ENCODE measurements at regions not wholly inside any gene's neighbourhood (a gene's known extent, or its start where the extent isn't known, plus 50 kb on each side); places are given as distances from the start of the nearest gene placed in this dataset.

DNA sequence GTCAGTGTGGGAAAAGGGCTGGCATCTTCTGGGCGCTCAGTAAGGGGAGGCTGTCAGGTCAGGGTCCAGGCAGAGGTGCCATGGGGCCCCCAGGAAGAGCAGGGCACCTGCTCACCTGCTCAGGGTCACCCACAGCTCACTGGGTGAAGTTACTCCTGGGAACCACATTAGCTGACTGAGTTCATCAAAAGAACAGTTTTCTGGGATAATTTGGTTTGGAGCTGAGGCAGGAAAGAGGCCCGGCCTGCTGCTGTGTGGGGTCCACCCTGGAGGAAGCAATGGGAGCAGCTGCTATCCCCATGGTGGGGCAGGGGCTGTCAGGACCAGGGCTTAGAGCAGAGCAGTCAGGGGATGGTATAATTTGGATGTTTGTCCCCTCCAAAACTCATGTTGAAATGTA lies 97.2 kb upstream of the GPC1 start:
- no peak for TF ChIP-seq POLR2AphosphoS5 (IDR thresholded peaks at IDR 0.05; ENCODE audit: insufficient read depth in 1 of 2, low read depth in 1 of 2)
- TF ChIP-seq POLR2A (IDR thresholded peaks at IDR 0.05), result no peak
